Psoas muscle (tissue), 7 donors: ENCODE measurements at regions not wholly inside any gene's neighbourhood (a gene's known extent, or its start where the extent isn't known, plus 50 kb on each side); places are given as distances from the start of the nearest gene placed in this dataset.
A peak's percentile ranks its signal among the peaks of the same experiment; 100 is the strongest.
"Not testable (repeated sequence)": the region's sequence is repeated elsewhere in the genome, so short reads cannot be mapped to it uniquely, and the experiment has no call there.

Experiments used
- ATAC-seq, 4 donors: fragments of 200-7000 bp; cut with Tn5 transposase; one replicate each; pipeline ENCODE4 v1.9.1; 2020; ENCODE audit warnings: moderate library complexity in 3 of 4, mild to moderate bottlenecking in 2 of 4
- DNase-seq, 2 donors: peaks; one replicate each; pipeline ENCODE4 v3.0.0-alpha.2; 2020
- H3K27ac ChIP-seq: fragments of 200-600 bp; one replicate; pipeline ENCODE4 v1.8.0; 2022
- H3K27me3 ChIP-seq, 3 donors: fragments of 200-600 bp in 1 of 3; one replicate each; pipeline versions ENCODE4 v1.6.1 to v1.8.0; 2013 to 2022; ENCODE audit warnings: low read length in 2 of 3, mild to moderate bottlenecking in 2 of 3, moderate library complexity in 1 of 3; ENCODE audit not compliant: insufficient read depth in 3 of 3
- H3K36me3 ChIP-seq, 2 donors: fragments of 200-600 bp in 1 of 2; one replicate each; pipeline versions ENCODE4 v1.6.1 to v1.8.0; 2013 to 2022; ENCODE audit warnings: low read depth in 1 of 2, mild to moderate bottlenecking in 1 of 2, moderate library complexity in 1 of 2; ENCODE audit not compliant: insufficient read depth in 1 of 2
- H3K4me1 ChIP-seq: fragments of 200-600 bp; one replicate; pipeline ENCODE4 v1.8.0; 2022
- H3K4me3 ChIP-seq: fragments of 200-600 bp; one replicate; pipeline ENCODE4 v1.8.0; 2022; ENCODE audit warnings: mild to moderate bottlenecking
- H3K9me3 ChIP-seq: fragments of 200-600 bp; one replicate; pipeline ENCODE4 v1.8.0; 2022
- WGBS, 3 donors: extraction: QIAGEN DNeasy Blood & Tissue Kit; methylation state at CpG; one replicate each; pipeline versions ENCODE4 v1.1.6 to v1.1.7; 2013; 5-methylcytosine and 5-hydroxymethylcytosine counted together
- intact Hi-C, 2 donors: fragments of 100-400 bp; cut with DNase I; formaldehyde crosslinking; loops; one replicate each; pipeline versions ENCODE4 v1.11.0 to v1.14.2; 2022
- TF ChIP-seq, protein P1 (sequence below): fragments of 200-600 bp; IDR thresholded peaks from one replicate; pipeline ENCODE4 v1.8.0; 2022; ENCODE audit warnings: antibody characterized with exemption
- donor health status: healthy with polysubstance abuse.
- donor health status: DM: no; HTN: no; CAD: no; lungs with moderate emphysema.
- donor health status: Bipolar disorder and iron deficiency.
- donor health status: healthy.
- donor health status: DM: yes; HTN: yes; CAD: no.
- donor health status: DM: no; HTN: no; CAD: no.
- donor health status: DM: yes; HTN: yes; CAD: no.

DNA sequence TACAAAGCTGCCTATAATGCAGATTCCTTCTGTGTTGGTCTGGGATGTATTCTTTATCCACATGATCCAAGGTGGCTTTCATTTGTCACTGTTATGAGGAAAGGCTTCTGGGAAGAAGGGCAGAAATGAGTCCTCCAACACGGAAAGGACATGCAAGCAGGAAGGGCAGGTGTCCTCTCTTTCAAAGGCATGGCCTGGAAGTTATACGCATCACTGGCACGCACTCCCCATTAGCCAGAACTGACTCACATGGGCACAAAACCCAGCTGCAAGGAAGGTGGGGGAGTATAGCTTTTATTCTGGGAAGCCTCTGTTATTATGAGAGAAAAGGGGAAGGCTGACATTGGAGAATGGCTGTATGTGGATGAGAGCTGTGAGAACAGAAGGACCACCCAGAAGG lies 141.3 kb upstream of the ZNF618 start:
- H3K9me3 ChIP-seq, result no peaks in the 10 kb centered on the region
- peaks cover 0 to 2% (median 0%) of the 10 kb centered on the region in 3 donors for H3K27me3 ChIP-seq
- no peak overlapping the region for H3K27ac ChIP-seq
- intact Hi-C loops, result no loop called here
- no peak overlapping the region for H3K4me3 ChIP-seq
- DNase-seq (no peak), ATAC-seq (no peak)
- TF ChIP-seq, protein P1, sequence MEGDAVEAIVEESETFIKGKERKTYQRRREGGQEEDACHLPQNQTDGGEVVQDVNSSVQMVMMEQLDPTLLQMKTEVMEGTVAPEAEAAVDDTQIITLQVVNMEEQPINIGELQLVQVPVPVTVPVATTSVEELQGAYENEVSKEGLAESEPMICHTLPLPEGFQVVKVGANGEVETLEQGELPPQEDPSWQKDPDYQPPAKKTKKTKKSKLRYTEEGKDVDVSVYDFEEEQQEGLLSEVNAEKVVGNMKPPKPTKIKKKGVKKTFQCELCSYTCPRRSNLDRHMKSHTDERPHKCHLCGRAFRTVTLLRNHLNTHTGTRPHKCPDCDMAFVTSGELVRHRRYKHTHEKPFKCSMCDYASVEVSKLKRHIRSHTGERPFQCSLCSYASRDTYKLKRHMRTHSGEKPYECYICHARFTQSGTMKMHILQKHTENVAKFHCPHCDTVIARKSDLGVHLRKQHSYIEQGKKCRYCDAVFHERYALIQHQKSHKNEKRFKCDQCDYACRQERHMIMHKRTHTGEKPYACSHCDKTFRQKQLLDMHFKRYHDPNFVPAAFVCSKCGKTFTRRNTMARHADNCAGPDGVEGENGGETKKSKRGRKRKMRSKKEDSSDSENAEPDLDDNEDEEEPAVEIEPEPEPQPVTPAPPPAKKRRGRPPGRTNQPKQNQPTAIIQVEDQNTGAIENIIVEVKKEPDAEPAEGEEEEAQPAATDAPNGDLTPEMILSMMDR, result no peak
- 78 to 83% (median 81%) methylated on average over 3 of the region's 3 CpGs for WGBS, 3 donors
- no peaks in the 10 kb centered on the region for H3K4me1 ChIP-seq
- no peaks in the 10 kb centered on the region for H3K36me3 ChIP-seq

- intact Hi-C loops, result no loop called here
- no peak for ATAC-seq
- TF ChIP-seq, protein P1, result peak; percentile 51
These were observed 138.4 kb upstream of the ZNF618 start for GRCh38 chr9:113737517-113738271.

DNA sequence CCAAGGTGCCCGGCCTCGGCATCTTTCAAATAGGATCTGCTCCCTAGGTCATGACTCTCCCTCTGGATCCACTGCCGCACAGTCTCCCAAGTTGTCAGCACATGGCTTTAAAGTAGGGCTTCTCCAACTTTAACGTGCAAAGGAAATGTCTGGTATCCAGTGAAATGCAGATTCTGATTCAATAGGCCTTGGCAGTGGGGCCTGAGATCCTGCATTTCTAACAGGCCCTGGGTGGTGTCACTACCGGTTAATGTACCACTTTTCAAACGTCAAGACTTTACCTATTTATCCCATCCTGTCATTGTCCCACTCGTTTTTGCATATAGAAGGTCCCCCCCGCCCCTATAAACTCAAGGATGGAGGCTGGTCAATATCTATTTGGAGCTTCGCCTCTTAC lies 137.6 kb upstream of the ZNF618 start:
- H3K9me3 ChIP-seq, result no peaks in the 10 kb centered on the region
- no peak overlapping the region for H3K4me3 ChIP-seq
- TF ChIP-seq, protein P1, result no peak
- no peaks in the 10 kb centered on the region for H3K4me1 ChIP-seq
- no peaks in the 10 kb centered on the region for H3K36me3 ChIP-seq
- peaks cover 2 to 3% (median 2%) of the 10 kb centered on the region in 3 donors for H3K27me3 ChIP-seq
- WGBS, 3 donors, result 64 to 71% (median 68%) methylated on average over 9 of the region's 9 CpGs
- no peak overlapping the region for H3K27ac ChIP-seq
- ATAC-seq (no peak), DNase-seq (no peak)
- intact Hi-C loops, result no loop called here

More at GRCh38 chr9:113737517-113738271, 138.4 kb upstream of the ZNF618 start:
- H3K4me3 ChIP-seq, result no peak overlapping the region
- no peaks in the 10 kb centered on the region for H3K9me3 ChIP-seq
- H3K27me3 ChIP-seq, result peaks cover 2 to 3% (median 2%) of the 10 kb centered on the region in 3 donors
- H3K27ac ChIP-seq, result no peak overlapping the region
- H3K36me3 ChIP-seq, result no peaks in the 10 kb centered on the region
- WGBS, 3 donors, result 33 to 41% (median 35%) methylated on average over 6 of the region's 6 CpGs
- DNase-seq, result no peak
- H3K4me1 ChIP-seq, result no peaks in the 10 kb centered on the region

- no peak for DNase-seq
- H3K27me3 ChIP-seq, result peaks cover 2 to 3% (median 2%) of the 10 kb centered on the region in 3 donors
- no peaks in the 10 kb centered on the region for H3K9me3 ChIP-seq
- H3K4me1 ChIP-seq, result no peaks in the 10 kb centered on the region
- no peaks in the 10 kb centered on the region for H3K36me3 ChIP-seq
- ATAC-seq, result no peak
- no peak overlapping the region for H3K4me3 ChIP-seq
- 71 to 74% (median 73%) methylated on average over 6 of the region's 6 CpGs for WGBS, 3 donors
- H3K27ac ChIP-seq, result no peak overlapping the region
- intact Hi-C loops, result no loop called here
- TF ChIP-seq, protein P1, result no peak
These were observed 137.1 kb upstream of the ZNF618 start for GRCh38 chr9:113738893-113739604.

GRCh38 chr9:113739605-113740507 lies 136.3 kb upstream of the ZNF618 start:
- H3K27me3 ChIP-seq, DNase-seq, H3K4me1 ChIP-seq, H3K9me3 ChIP-seq, H3K27ac ChIP-seq, H3K36me3 ChIP-seq, intact Hi-C loops, H3K4me3 ChIP-seq, ATAC-seq: not testable (repeated sequence)
- WGBS, 3 donors, result 97 to 100% (median 99%) methylated on average over 2 of the region's 2 CpGs

DNA sequence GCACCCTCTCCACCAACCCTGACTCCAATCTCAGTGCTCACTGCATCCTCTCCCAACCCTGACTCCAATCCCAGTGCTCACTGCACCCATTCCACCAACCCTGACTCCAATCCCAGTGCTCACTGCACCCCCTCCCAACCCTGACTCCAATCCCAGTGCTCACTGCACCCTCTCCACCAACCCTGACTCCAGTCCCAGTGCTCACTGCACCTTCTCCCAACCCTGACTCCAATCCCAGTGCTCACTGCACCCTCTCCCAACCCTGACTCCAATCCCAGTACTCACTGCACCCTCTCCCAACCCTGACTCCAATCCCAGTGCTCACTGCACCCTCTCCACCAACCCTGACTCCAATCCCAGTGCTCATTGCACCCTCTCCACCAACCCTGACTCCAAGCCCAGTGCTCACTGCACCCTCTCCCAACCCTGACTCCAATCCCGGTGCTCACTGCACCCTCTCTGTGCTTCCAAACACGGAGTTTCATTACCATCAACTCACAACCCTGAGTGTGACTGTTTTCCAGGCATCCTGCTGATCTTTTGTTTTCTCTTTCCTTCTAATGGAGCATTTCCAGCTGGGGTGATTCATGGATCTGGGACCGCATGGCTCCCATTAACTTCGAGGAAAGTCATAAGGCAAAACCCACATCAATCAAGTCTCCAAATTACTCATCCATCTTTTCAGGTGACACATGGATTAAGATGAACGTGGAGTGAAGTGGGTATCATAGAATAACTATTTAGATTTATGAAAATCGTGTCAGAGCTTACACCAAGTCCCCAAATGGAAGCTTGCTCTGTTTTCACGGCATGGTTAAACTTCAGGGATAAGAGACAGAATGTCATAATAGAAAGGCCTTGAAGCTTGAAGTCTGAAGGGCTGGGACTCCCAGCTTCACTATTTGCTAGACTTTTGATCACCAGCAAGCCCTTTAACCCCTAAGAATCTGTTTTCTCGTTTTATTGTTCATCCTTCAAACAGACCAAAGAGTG lies 135.3 kb upstream of the ZNF618 start:
- H3K4me3 ChIP-seq, H3K27ac ChIP-seq, H3K9me3 ChIP-seq, H3K4me1 ChIP-seq, ATAC-seq, H3K36me3 ChIP-seq, DNase-seq, intact Hi-C loops: not testable (repeated sequence)
- 36 to 45% (median 39%) methylated on average over 8 of the region's 8 CpGs for WGBS, 3 donors
- H3K27me3 ChIP-seq, result peaks cover 2 to 10% (median 3%) of the 10 kb centered on the region in 3 donors
